ENCODE measurements at regions not wholly inside any gene's neighbourhood (a gene's known extent, or its start where the extent isn't known, plus 50 kb on each side); places are given as distances from the start of the nearest gene placed in this dataset.

GRCh38 chr5:112472614-112473013, 53.5 kb upstream of the EPB41L4A start:
- TF ChIP-seq CTCF (IDR thresholded peaks at IDR 0.05; ENCODE audit: borderline replicate concordance, control extremely low read depth, extremely low read depth, insufficient read depth, missing control alignments): no peak
- in situ Hi-C loops (cut with MboI; ENCODE audit: low sequenced_read_pairs, unreplicated experiment): no loop called here
- DNase-seq (ENCODE audit: low spot score): no peak

DNA sequence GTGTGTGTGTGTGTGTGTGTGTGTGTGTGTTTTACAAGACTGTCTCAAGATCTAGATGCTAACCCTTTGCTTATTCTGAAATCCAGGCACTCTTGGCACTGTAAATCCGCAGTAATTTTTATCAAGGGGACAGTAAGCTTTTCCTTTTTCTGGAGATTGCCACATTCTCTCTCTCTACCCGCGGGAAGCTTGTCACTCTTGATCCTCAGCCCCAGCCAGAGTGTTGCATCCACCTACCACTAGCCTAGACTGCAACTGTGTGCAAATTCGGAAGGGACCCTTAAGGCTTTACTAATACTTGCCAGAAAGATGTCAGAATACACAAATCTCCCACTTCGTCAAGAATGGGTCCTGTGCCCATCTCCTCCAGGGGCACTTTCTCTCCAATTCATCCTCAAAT, 54.9 kb upstream of the EPB41L4A start:
- no peak for TF ChIP-seq CTCF (IDR thresholded peaks at IDR 0.05; ENCODE audit: borderline replicate concordance, control extremely low read depth, extremely low read depth, insufficient read depth, missing control alignments)
- in situ Hi-C loops (cut with MboI; ENCODE audit: low sequenced_read_pairs, unreplicated experiment): no loop called here
- DNase-seq (ENCODE audit: low spot score): no peak

GRCh38 chr5:112475747-112476365, 56.8 kb upstream of the EPB41L4A start:
- in situ Hi-C loops (cut with MboI; ENCODE audit: low sequenced_read_pairs, unreplicated experiment): no loop called here
- no peak for TF ChIP-seq CTCF (IDR thresholded peaks at IDR 0.05; ENCODE audit: borderline replicate concordance, control extremely low read depth, extremely low read depth, insufficient read depth, missing control alignments)
- no peak for DNase-seq (ENCODE audit: low spot score)

DNA sequence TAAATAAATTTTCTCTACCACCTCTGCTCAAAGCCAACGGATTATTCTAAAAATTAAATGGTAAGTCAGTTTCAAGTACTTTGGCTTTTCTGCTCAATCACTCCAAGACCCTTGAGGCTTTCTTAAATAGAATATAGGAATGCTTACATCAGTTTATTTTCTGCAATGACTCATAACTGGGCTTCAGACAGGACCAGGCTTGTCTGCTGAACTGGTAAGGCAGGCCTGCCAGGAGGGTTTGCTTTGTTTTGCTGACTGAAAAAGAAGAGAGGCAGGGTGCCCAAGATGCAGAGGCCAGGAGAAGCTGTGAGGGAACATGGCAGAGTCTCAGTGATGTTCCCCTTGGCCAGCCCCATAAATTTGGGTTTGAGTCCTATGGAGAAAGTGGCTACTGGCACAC, 60.3 kb upstream of the EPB41L4A start:
- in situ Hi-C loops (cut with MboI; ENCODE audit: low sequenced_read_pairs, unreplicated experiment): no loop called here
- no peak for DNase-seq (ENCODE audit: low spot score)
- no peak for TF ChIP-seq CTCF (IDR thresholded peaks at IDR 0.05; ENCODE audit: borderline replicate concordance, control extremely low read depth, extremely low read depth, insufficient read depth, missing control alignments)

- no peak for DNase-seq (ENCODE audit: low spot score)
- in situ Hi-C loops (cut with MboI; ENCODE audit: low sequenced_read_pairs, unreplicated experiment): no loop called here
- TF ChIP-seq CTCF (IDR thresholded peaks at IDR 0.05; ENCODE audit: borderline replicate concordance, control extremely low read depth, extremely low read depth, insufficient read depth, missing control alignments): no peak
Measured at GRCh38 chr5:112480501-112480900, 61.4 kb upstream of the EPB41L4A start.

GRCh38 chr5:112483704-112484103, 64.6 kb upstream of the EPB41L4A start:
- no peak for DNase-seq (ENCODE audit: low spot score)
- in situ Hi-C loops (cut with MboI; ENCODE audit: low sequenced_read_pairs, unreplicated experiment): no loop called here
- TF ChIP-seq CTCF (IDR thresholded peaks at IDR 0.05; ENCODE audit: borderline replicate concordance, control extremely low read depth, extremely low read depth, insufficient read depth, missing control alignments): no peak
